Panc1 (cell line): ENCODE measurements at regions not wholly inside any gene's neighbourhood (a gene's known extent, or its start where the extent isn't known, plus 50 kb on each side); places are given as distances from the start of the nearest gene placed in this dataset.
A peak's percentile ranks its signal among the peaks of the same experiment; 100 is the strongest.
"Not testable (repeated sequence)": the region's sequence is repeated elsewhere in the genome, so short reads cannot be mapped to it uniquely, and the experiment has no call there.

Experiments used
- POLR2AphosphoS5 ChIP-seq: IDR thresholded peaks from 2 replicates; pipeline ENCODE4 v1.6.1; 2012; ENCODE audit warnings: mild to moderate bottlenecking, low read depth, low read length, moderate library complexity
- REST ChIP-seq, 2 experiments: IDR thresholded peaks; 2 replicates each; pipeline ENCODE4 v1.6.1; 2011 to 2012; ENCODE audit warnings: low read depth in 2 of 2, control low read depth in 1 of 2, low read length in 1 of 2, mild to moderate bottlenecking in 1 of 2, moderate library complexity in 1 of 2; ENCODE audit not compliant: insufficient read depth in 1 of 2
- SIN3A ChIP-seq: IDR thresholded peaks from 2 replicates; pipeline ENCODE4 v1.6.1; 2012; ENCODE audit warnings: low read depth, mild to moderate bottlenecking, low read length, moderate library complexity, borderline replicate concordance; ENCODE audit not compliant: insufficient read depth
- TCF7L2 ChIP-seq: IDR thresholded peaks from 2 replicates; pipeline ENCODE4 v1.6.1; 2011; ENCODE audit warnings: mild to moderate bottlenecking, low read depth, low read length, inconsistent platforms
- TF ChIP-seq, protein P1 (sequence below): fragments of 450-650 bp; IDR thresholded peaks from 2 replicates; pipeline ENCODE4 v1.5.1; 2017; ENCODE audit warnings: mild to moderate bottlenecking

DNA sequence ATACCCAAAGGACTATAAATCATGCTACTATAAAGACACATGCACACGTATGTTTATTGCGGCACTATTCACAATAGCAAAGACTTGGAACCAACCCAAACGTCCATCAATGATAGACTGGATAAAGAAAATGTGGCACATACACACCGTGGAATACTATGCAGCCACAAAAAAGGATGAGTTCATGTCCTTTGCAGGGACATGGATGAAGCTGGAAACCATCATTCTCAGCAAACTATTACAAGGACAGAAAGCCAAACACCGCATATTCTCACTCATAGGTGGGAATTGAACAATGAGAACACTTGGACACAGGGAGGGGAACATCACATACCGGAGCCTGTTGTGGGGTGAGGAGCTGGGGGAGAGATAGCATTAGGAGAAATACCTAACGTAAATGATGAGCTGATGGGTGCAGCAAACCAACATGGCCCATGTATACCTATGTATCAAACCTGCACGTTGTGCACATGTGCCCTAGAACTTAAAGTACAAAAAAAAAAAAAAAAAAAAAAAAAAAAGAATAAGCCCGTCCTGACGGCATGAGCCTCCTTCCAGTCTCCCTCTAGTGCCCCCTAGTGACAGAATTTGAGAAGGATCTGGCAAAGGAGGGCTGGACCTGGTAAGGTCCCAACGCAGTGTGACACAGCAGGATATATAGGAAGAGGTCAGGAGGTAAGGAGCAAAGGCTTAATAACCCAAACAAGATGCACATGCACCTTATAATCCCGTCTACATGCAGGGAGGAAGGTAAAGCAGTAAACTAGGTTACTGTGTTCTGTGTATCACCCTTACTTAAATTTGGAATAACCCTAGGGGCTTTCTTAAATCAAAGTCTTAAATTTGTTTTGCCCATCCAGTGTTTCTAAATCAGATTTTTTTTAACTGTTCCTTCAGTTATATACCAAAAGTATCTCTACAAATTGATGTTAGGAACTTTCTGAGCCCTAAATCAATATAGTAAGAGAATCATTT is 214.8 kb downstream of the UNC5CL start:
- TF ChIP-seq, protein P1, sequence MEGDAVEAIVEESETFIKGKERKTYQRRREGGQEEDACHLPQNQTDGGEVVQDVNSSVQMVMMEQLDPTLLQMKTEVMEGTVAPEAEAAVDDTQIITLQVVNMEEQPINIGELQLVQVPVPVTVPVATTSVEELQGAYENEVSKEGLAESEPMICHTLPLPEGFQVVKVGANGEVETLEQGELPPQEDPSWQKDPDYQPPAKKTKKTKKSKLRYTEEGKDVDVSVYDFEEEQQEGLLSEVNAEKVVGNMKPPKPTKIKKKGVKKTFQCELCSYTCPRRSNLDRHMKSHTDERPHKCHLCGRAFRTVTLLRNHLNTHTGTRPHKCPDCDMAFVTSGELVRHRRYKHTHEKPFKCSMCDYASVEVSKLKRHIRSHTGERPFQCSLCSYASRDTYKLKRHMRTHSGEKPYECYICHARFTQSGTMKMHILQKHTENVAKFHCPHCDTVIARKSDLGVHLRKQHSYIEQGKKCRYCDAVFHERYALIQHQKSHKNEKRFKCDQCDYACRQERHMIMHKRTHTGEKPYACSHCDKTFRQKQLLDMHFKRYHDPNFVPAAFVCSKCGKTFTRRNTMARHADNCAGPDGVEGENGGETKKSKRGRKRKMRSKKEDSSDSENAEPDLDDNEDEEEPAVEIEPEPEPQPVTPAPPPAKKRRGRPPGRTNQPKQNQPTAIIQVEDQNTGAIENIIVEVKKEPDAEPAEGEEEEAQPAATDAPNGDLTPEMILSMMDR: peak; percentile 71
- TF ChIP-seq POLR2AphosphoS5; REST (IDR thresholded peaks at IDR 0.05; ENCODE audit: insufficient read depth in 1 of 2, low read depth in 2 of 2, low read length in 1 of 2); SIN3A; TCF7L2: not testable (repeated sequence)
